Caco-2 (cell line): ENCODE measurements at regions not wholly inside any gene's neighbourhood (a gene's known extent, or its start where the extent isn't known, plus 50 kb on each side); places are given as distances from the start of the nearest gene placed in this dataset.

Experiments used
- BruUV-seq: library from RNA; stranded (reverse); fragments of 400-500 nt; replicated peaks from 2 replicates; lab custom pipeline; 2021; lab: Mats Ljungman, UMichigan
- CTCF ChIA-PET: fragments of 300-600 bp; sonication (Branson Sonifier 250); formaldehyde crosslinking; loops from one replicate; lab custom pipeline; 2022; ENCODE audit warnings: antibody characterized with exemption; lab: Charles Lee
- POLR2A ChIA-PET: fragments of 300-600 bp; sonication (Branson Sonifier 250); formaldehyde crosslinking; loops from one replicate; lab custom pipeline; 2022; ENCODE audit warnings: antibody characterized with exemption; lab: Charles Lee
- DNase-seq, 2 experiments: peaks; one replicate each; pipeline versions ENCODE4 v3.0.0 to v3.0.0-alpha.2; 2020 to 2022
- H3K27me3 ChIP-seq: replicated peaks from 2 replicates; pipeline ENCODE4 v1.6.0; 2011; ENCODE audit warnings: low read length; ENCODE audit not compliant: control insufficient read depth, insufficient read depth
- H3K36me3 ChIP-seq: 2 replicates; pipeline ENCODE4 v1.5.1; 2011; ENCODE audit warnings: low read length; ENCODE audit not compliant: control insufficient read depth, insufficient read depth
- H3K4me1 ChIP-seq: fragments of 250-450 bp; sonication (Bioruptor Pico); 2 replicates; pipeline ENCODE4 v1.5.1; 2020; ENCODE audit warnings: mild to moderate bottlenecking
- H3K4me3 ChIP-seq: 2 replicates; pipeline ENCODE4 v1.5.1; 2011; ENCODE audit warnings: low read depth, mild to moderate bottlenecking, control low read depth, low read length
- H3K9me3 ChIP-seq: fragments of 250-450 bp; sonication (Bioruptor Pico); 2 replicates; pipeline ENCODE4 v1.5.1; 2020; ENCODE audit warnings: mild to moderate bottlenecking, moderate library complexity
- H3K27ac Mint-ChIP-seq: one replicate; pipeline ENCODE4 v1.8.0; 2022; ENCODE audit warnings: mixed read lengths; ENCODE audit not compliant: unreplicated experiment
- H3K27me3 Mint-ChIP-seq: one replicate; pipeline ENCODE4 v1.8.0; 2022; ENCODE audit warnings: mixed read lengths; ENCODE audit not compliant: insufficient read depth, unreplicated experiment
- H3K36me3 Mint-ChIP-seq: one replicate; pipeline ENCODE4 v1.8.0; 2022; ENCODE audit warnings: mild to moderate bottlenecking, mixed read lengths; ENCODE audit not compliant: insufficient read depth, unreplicated experiment
- H3K4me1 Mint-ChIP-seq: one replicate; pipeline ENCODE4 v1.8.0; 2022; ENCODE audit warnings: low read depth, mixed read lengths; ENCODE audit not compliant: unreplicated experiment
- H3K4me3 Mint-ChIP-seq: one replicate; pipeline ENCODE4 v1.8.0; 2022; ENCODE audit warnings: mild to moderate bottlenecking, moderate library complexity, mixed read lengths; ENCODE audit not compliant: unreplicated experiment
- H3K9me3 Mint-ChIP-seq: one replicate; pipeline ENCODE4 v1.8.0; 2022; ENCODE audit warnings: mixed read lengths; ENCODE audit not compliant: unreplicated experiment
- CTCF ChIP-seq, 2 experiments: fragments of 200-600 bp in 1 of 2; IDR thresholded peaks; 1 replicate in 1 of 2; 2 replicates in 1 of 2; pipeline versions ENCODE4 v1.5.1 to v1.8.0; 2011 to 2022; ENCODE audit warnings: antibody characterized with exemption in 1 of 2, control low read depth in 1 of 2, inconsistent platforms in 1 of 2, low read depth in 1 of 2, low read length in 1 of 2, mild to moderate bottlenecking in 1 of 2, moderate library complexity in 1 of 2; ENCODE audit not compliant: insufficient read depth in 1 of 2, severe bottlenecking in 1 of 2, unreplicated experiment in 1 of 2
- intact Hi-C: fragments of 100-400 bp; cut with micrococcal nuclease; formaldehyde crosslinking; loops from one replicate; pipeline ENCODE4 v1.10.0; 2022; ENCODE audit not compliant: unreplicated experiment

GRCh38 chr12:82207556-82207955 is 150.6 kb downstream of the CCDC59 start:
- POLR2A ChIA-PET: no interaction called here
- no TSS peak for BruUV-seq
- peaks cover 10% of the 10 kb centered on the region for H3K4me1 Mint-ChIP-seq

GRCh38 chr12:82203086-82203485 is 155.1 kb downstream of the CCDC59 start:
- Mint-ChIP-seq H3K36me3 (no peaks in the 10 kb centered on the region), H3K4me1 (peaks cover 20% of the 10 kb centered on the region), H3K27ac (no peak overlapping the region), H3K27me3 (no peaks in the 10 kb centered on the region), H3K4me3 (no peak overlapping the region), H3K9me3 (no peaks in the 10 kb centered on the region)
- POLR2A ChIA-PET: no interaction called here
- no TSS peak for BruUV-seq
- no peak for DNase-seq
- CTCF ChIA-PET: no interaction called here
- intact Hi-C loops: no loop called here
- TF ChIP-seq CTCF (IDR thresholded peaks at IDR 0.05; ENCODE audit: insufficient read depth in 1 of 2, low read depth in 1 of 2, low read length in 1 of 2, severe bottlenecking in 1 of 2, unreplicated experiment in 1 of 2): no peak
- no peaks in the 10 kb centered on the region for H3K27me3 ChIP-seq
- H3K9me3 ChIP-seq: no peaks in the 10 kb centered on the region
- H3K4me3 ChIP-seq: no peak overlapping the region
- no peaks in the 10 kb centered on the region for H3K36me3 ChIP-seq
- no peaks in the 10 kb centered on the region for H3K4me1 ChIP-seq

More at GRCh38 chr12:82207556-82207955, 150.6 kb downstream of the CCDC59 start:
- Histone ChIP-seq H3K4me3 (no peak overlapping the region), H3K27me3 (no peaks in the 10 kb centered on the region), H3K4me1 (no peaks in the 10 kb centered on the region), H3K36me3 (no peaks in the 10 kb centered on the region), H3K9me3 (no peaks in the 10 kb centered on the region)
- no peak overlapping the region for H3K4me3 Mint-ChIP-seq
- H3K27ac Mint-ChIP-seq: no peak overlapping the region
- no peak for TF ChIP-seq CTCF (IDR thresholded peaks at IDR 0.05; ENCODE audit: insufficient read depth in 1 of 2, low read depth in 1 of 2, low read length in 1 of 2, severe bottlenecking in 1 of 2, unreplicated experiment in 1 of 2)
- H3K36me3 Mint-ChIP-seq: no peaks in the 10 kb centered on the region
- H3K9me3 Mint-ChIP-seq: no peaks in the 10 kb centered on the region
- no peak for DNase-seq
- intact Hi-C loops: no loop called here
- H3K27me3 Mint-ChIP-seq: no peaks in the 10 kb centered on the region
- CTCF ChIA-PET: no interaction called here

- peaks cover 5% of the 10 kb centered on the region; the same call in 1 of the 2 replicates for H3K9me3 ChIP-seq
- H3K4me3 ChIP-seq: no peak overlapping the region
- Mint-ChIP-seq H3K27ac (no peak overlapping the region), H3K4me1 (peaks cover 4% of the 10 kb centered on the region), H3K4me3 (no peak overlapping the region), H3K9me3 (no peaks in the 10 kb centered on the region), H3K36me3 (no peaks in the 10 kb centered on the region), H3K27me3 (peaks cover 2% of the 10 kb centered on the region)
- DNase-seq: no peak
- intact Hi-C loops: no loop called here
- no peaks in the 10 kb centered on the region for H3K36me3 ChIP-seq
- H3K4me1 ChIP-seq: no peaks in the 10 kb centered on the region
- CTCF ChIA-PET: no interaction called here
- H3K27me3 ChIP-seq: no peaks in the 10 kb centered on the region
- POLR2A ChIA-PET: interaction anchor here (1.2 kb wide), 1 partner anchor 171 kb away, joined by 3 read pairs; the partner anchor contains the start of genes CCDC59 and METTL25
- no peak for TF ChIP-seq CTCF (IDR thresholded peaks at IDR 0.05; ENCODE audit: insufficient read depth in 1 of 2, low read depth in 1 of 2, low read length in 1 of 2, severe bottlenecking in 1 of 2, unreplicated experiment in 1 of 2)
- BruUV-seq: no TSS peak
Measured at GRCh38 chr12:82187595-82187994, 170.6 kb downstream of the CCDC59 start.
